ENCODE measurements at regions not wholly inside any gene's neighbourhood (a gene's known extent, or its start where the extent isn't known, plus 50 kb on each side); places are given as distances from the start of the nearest gene placed in this dataset.

DNA sequence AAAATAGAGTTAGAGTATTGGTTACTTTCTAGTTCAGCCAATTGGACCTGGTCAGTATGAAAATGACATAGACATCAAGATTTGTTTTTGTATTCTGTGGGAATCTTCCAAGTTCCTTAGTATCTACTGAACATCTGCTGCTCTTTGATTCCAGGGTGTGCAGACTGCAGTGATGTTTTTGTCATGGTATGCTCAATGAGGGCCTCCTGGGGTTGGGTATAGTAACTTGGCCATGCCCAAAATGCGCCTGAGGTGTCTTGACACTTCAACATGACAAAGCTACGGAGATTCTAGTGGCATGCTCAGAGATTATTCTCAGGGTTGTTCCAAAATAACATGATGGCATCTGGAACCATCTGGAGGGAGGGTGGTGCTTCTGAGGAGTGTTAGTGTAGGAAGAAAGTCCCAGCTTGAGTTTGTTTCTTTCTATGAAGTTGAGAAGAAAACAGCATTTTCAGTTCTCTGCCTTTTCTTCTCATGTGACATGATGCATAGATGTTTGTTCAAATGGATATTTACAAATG lies 313.5 kb upstream of the TBL1XR1 start:
- TF ChIP-seq, protein P1, sequence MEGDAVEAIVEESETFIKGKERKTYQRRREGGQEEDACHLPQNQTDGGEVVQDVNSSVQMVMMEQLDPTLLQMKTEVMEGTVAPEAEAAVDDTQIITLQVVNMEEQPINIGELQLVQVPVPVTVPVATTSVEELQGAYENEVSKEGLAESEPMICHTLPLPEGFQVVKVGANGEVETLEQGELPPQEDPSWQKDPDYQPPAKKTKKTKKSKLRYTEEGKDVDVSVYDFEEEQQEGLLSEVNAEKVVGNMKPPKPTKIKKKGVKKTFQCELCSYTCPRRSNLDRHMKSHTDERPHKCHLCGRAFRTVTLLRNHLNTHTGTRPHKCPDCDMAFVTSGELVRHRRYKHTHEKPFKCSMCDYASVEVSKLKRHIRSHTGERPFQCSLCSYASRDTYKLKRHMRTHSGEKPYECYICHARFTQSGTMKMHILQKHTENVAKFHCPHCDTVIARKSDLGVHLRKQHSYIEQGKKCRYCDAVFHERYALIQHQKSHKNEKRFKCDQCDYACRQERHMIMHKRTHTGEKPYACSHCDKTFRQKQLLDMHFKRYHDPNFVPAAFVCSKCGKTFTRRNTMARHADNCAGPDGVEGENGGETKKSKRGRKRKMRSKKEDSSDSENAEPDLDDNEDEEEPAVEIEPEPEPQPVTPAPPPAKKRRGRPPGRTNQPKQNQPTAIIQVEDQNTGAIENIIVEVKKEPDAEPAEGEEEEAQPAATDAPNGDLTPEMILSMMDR (conservative IDR thresholded peaks at IDR 0.05 in 1 of 2, IDR thresholded peaks at IDR 0.05 in 1 of 2; ENCODE audit: extremely low read depth in 1 of 2, insufficient read depth in 1 of 2, low read depth in 1 of 2, low read length in 2 of 2), result no peak
- no peak for TF ChIP-seq EZH2 (IDR thresholded peaks at IDR 0.05; ENCODE audit: borderline replicate concordance, low read length)

Data from mammary epithelial cell (primary cell).